AG04449 (cell line): ENCODE measurements at regions not wholly inside any gene's neighbourhood (a gene's known extent, or its start where the extent isn't known, plus 50 kb on each side); places are given as distances from the start of the nearest gene placed in this dataset.
"Not testable (repeated sequence)": the region's sequence is repeated elsewhere in the genome, so short reads cannot be mapped to it uniquely, and the experiment has no call there.

Source experiments
- CTCF ChIA-PET: fragments of 350-600 bp; formaldehyde crosslinking; extraction: SDS; loops from one replicate; lab custom pipeline; 2021; ENCODE audit warnings: antibody characterized with exemption; lab: Yijun Ruan, JAX
- POLR2A ChIA-PET: fragments of 400-600, 350-600 bp; formaldehyde crosslinking; extraction: SDS; loops from one replicate; lab custom pipeline; 2020; ENCODE audit warnings: antibody characterized with exemption, inconsistent platforms; lab: Yijun Ruan, JAX
- DNase-seq: peaks from one replicate; pipeline ENCODE4 v3.0.0-alpha.2; 2010; ENCODE audit warnings: low read depth, low spot score
- H3K4me3 ChIP-seq: 2 replicates; pipeline ENCODE4 v1.5.1; 2011; ENCODE audit warnings: low read depth, mild to moderate bottlenecking, control low read depth, low read length
- CTCF ChIP-seq: IDR thresholded peaks from one replicate; pipeline ENCODE4 v1.5.1; 2011; ENCODE audit warnings: mild to moderate bottlenecking, moderate library complexity, low read length, control low read depth, inconsistent platforms; ENCODE audit not compliant: insufficient read depth; ENCODE audit errors: missing control alignments

- no peak overlapping the region for H3K4me3 ChIP-seq
- TF ChIP-seq CTCF: no peak
- CTCF ChIA-PET: interaction anchor here (1.0 kb wide), 1 partner anchor 42 kb away, joined by 3 read pairs; no protein-coding TSS in a partner anchor
- DNase-seq: no peak
- POLR2A ChIA-PET: no interaction called here
Measured at GRCh38 chr4:181798536-181798935, 444.7 kb upstream of the TENM3 start.

GRCh38 chr4:181799561-181800069, 443.6 kb upstream of the TENM3 start:
- ChIA-PET CTCF (interaction anchor here (1.0 kb wide), 1 partner anchor 43 kb away, joined by 3 read pairs; no protein-coding TSS in a partner anchor), POLR2A (no interaction called here)
- TF ChIP-seq CTCF: no peak
- H3K4me3 ChIP-seq: no peak overlapping the region
- DNase-seq: no peak

GRCh38 chr4:181802207-181802606, 441.0 kb upstream of the TENM3 start:
- TF ChIP-seq CTCF: no peak
- CTCF ChIA-PET: no interaction called here
- POLR2A ChIA-PET: no interaction called here

GRCh38 chr4:181807771-181808170, 435.4 kb upstream of the TENM3 start:
- CTCF ChIA-PET: no interaction called here
- no peak for DNase-seq
- no peak overlapping the region for H3K4me3 ChIP-seq
- POLR2A ChIA-PET: no interaction called here
- TF ChIP-seq CTCF: no peak

More at GRCh38 chr4:181802207-181802606, 441.0 kb upstream of the TENM3 start:
- no peak overlapping the region for H3K4me3 ChIP-seq
- no peak for DNase-seq

GRCh38 chr4:181810711-181811110, 432.5 kb upstream of the TENM3 start:
- POLR2A ChIA-PET: no interaction called here
- TF ChIP-seq CTCF: no peak
- no peak overlapping the region for H3K4me3 ChIP-seq
- no peak for DNase-seq
- CTCF ChIA-PET: no interaction called here

GRCh38 chr4:181811550-181811949, 431.7 kb upstream of the TENM3 start:
- CTCF ChIA-PET: interaction anchor here (0.6 kb wide), 1 partner anchor 160 kb away, joined by 3 read pairs; no protein-coding TSS in a partner anchor
- POLR2A ChIA-PET, DNase-seq: not testable (repeated sequence)

GRCh38 chr4:181819946-181820345, 423.3 kb upstream of the TENM3 start:
- no peak for DNase-seq
- no peak overlapping the region for H3K4me3 ChIP-seq
- ChIA-PET CTCF (interaction anchor here (0.6 kb wide), 1 partner anchor 1588 kb away, joined by 3 read pairs; no protein-coding TSS in a partner anchor), POLR2A (no interaction called here)
- TF ChIP-seq CTCF: no peak

More at GRCh38 chr4:181811550-181811949, 431.7 kb upstream of the TENM3 start:
- not testable (repeated sequence) for H3K4me3 ChIP-seq
